Keratinocyte (primary cell): ENCODE measurements at regions not wholly inside any gene's neighbourhood (a gene's known extent, or its start where the extent isn't known, plus 50 kb on each side); places are given as distances from the start of the nearest gene placed in this dataset.

ENCODE experiments used
- DNase-seq: peaks from one replicate; pipeline ENCODE4 v3.0.0-alpha.2; 2011; ENCODE audit warnings: low read depth, missing footprints, low spot score
- FAIRE-seq: peaks from 2 replicates; lab custom pipeline; 2011; peaks lifted over from hg19 to GRCh38; lab: Jason Lieb, UNC
- H2AFZ ChIP-seq: 2 replicates; pipeline ENCODE4 v1.6.0; 2012; ENCODE audit warnings: low read length, control low read depth, inconsistent platforms; ENCODE audit not compliant: control insufficient read depth
- H3K27ac ChIP-seq: 2 replicates; pipeline ENCODE4 v1.5.1; 2011; ENCODE audit warnings: low read length; ENCODE audit not compliant: control insufficient read depth, insufficient read depth
- H3K27me3 ChIP-seq: 3 replicates; pipeline ENCODE4 v1.6.0; 2011; ENCODE audit warnings: low read length; ENCODE audit not compliant: control insufficient read depth, insufficient read depth; ENCODE audit errors: extremely low read depth
- H3K36me3 ChIP-seq, 2 experiments: 2 replicates in 1 of 2; 3 replicates in 1 of 2; pipeline ENCODE4 v1.5.1; 2011; ENCODE audit warnings: low read length in 2 of 2, mild to moderate bottlenecking in 1 of 2; ENCODE audit not compliant: control insufficient read depth in 2 of 2, insufficient read depth in 2 of 2; ENCODE audit errors: extremely low read depth in 1 of 2
- H3K4me1 ChIP-seq: 3 replicates; pipeline ENCODE4 v1.5.1; 2011; ENCODE audit warnings: low read length; ENCODE audit not compliant: control insufficient read depth, insufficient read depth; ENCODE audit errors: extremely low read depth
- H3K4me2 ChIP-seq: 3 replicates; pipeline ENCODE4 v1.6.0; 2011; ENCODE audit warnings: low read depth, low read length; ENCODE audit not compliant: control insufficient read depth, insufficient read depth; ENCODE audit errors: extremely low read depth
- H3K4me3 ChIP-seq, 3 experiments: fragments of 200-600 bp in 1 of 3; sonication (generic) in 1 of 3; 2 replicates in 2 of 3; 3 replicates in 1 of 3; pipeline ENCODE4 v1.5.1; 2011 to 2016; ENCODE audit warnings: low read length in 3 of 3, mild to moderate bottlenecking in 3 of 3, control low read depth in 2 of 3, inconsistent platforms in 1 of 3, low read depth in 1 of 3, mixed read lengths in 1 of 3, mixed run types in 1 of 3, moderate library complexity in 1 of 3; ENCODE audit not compliant: control insufficient read depth in 2 of 3, insufficient read depth in 2 of 3; ENCODE audit errors: extremely low read depth in 1 of 3
- H3K79me2 ChIP-seq: 2 replicates; pipeline ENCODE4 v1.6.0; 2012; ENCODE audit warnings: low read length; ENCODE audit not compliant: control insufficient read depth, insufficient read depth
- H3K9ac ChIP-seq: 3 replicates; pipeline ENCODE4 v1.6.0; 2011; ENCODE audit warnings: low read length; ENCODE audit not compliant: control insufficient read depth, insufficient read depth; ENCODE audit errors: extremely low read depth
- H3K9me1 ChIP-seq: 3 replicates; pipeline ENCODE4 v1.6.0; 2011; ENCODE audit warnings: low read length; ENCODE audit not compliant: control insufficient read depth, insufficient read depth; ENCODE audit errors: extremely low read depth
- H3K9me3 ChIP-seq: 2 replicates; pipeline ENCODE4 v1.5.1; 2012; ENCODE audit warnings: low read depth, low read length; ENCODE audit not compliant: control insufficient read depth
- H4K20me1 ChIP-seq: 3 replicates; pipeline ENCODE4 v1.6.0; 2011; ENCODE audit warnings: low read length; ENCODE audit not compliant: control insufficient read depth, insufficient read depth; ENCODE audit errors: extremely low read depth
- CTCF ChIP-seq, 3 experiments: IDR thresholded peaks in 1 of 3; conservative IDR thresholded peaks in 1 of 3; optimal IDR thresholded peaks in 1 of 3; 2 replicates in 2 of 3; 3 replicates in 1 of 3; pipeline versions ENCODE3 to v1.5.1; 2011; ENCODE audit warnings: low read length in 3 of 3, mild to moderate bottlenecking in 3 of 3, moderate library complexity in 2 of 3, control low read depth in 1 of 3, inconsistent platforms in 1 of 3; ENCODE audit not compliant: insufficient read depth in 2 of 3; ENCODE audit errors: extremely low read depth in 1 of 3
- EZH2 ChIP-seq: IDR thresholded peaks from one replicate; pipeline ENCODE4 v1.6.1; 2012; ENCODE audit warnings: inconsistent platforms, mild to moderate bottlenecking, low read length, moderate library complexity
- dilution Hi-C: fragments of 300-500 bp; cut with MboI; formaldehyde crosslinking; loops from one replicate; pipeline ENCODE4 v1.7.0; 2020; ENCODE audit warnings: low sequenced_read_pairs; ENCODE audit not compliant: extremely low pct_ligation_motif_present

- FAIRE-seq, result no peak
- TF ChIP-seq EZH2, result no peak
- TF ChIP-seq CTCF (optimal IDR thresholded peaks at IDR 0.05 in 1 of 3, IDR thresholded peaks at IDR 0.05 in 1 of 3, conservative IDR thresholded peaks at IDR 0.05 in 1 of 3; ENCODE audit: extremely low read depth in 1 of 3, insufficient read depth in 2 of 3, low read length in 3 of 3), result no peak
- Histone ChIP-seq H3K27me3 (no peaks in the 10 kb centered on the region), H3K79me2 (no peaks in the 10 kb centered on the region), H3K9ac (no peak overlapping the region), H2AFZ (no peak overlapping the region), H3K9me1 (no peaks in the 10 kb centered on the region), H3K9me3 (no peaks in the 10 kb centered on the region), H3K27ac (no peak overlapping the region), H3K4me3 (no peak overlapping the region), H4K20me1 (no peaks in the 10 kb centered on the region), H3K36me3 (no peaks in the 10 kb centered on the region), H3K4me2 (no peak overlapping the region), H3K4me1 (peaks cover 9% of the 10 kb centered on the region)
- no peak for DNase-seq
- dilution Hi-C loops, result loop anchor here (25.0 kb wide), 1 partner anchor 163 kb away; no protein-coding TSS in a partner anchor
Measured at GRCh38 chr17:33974276-33974675, 280.8 kb upstream of the CCL2 start.

DNA sequence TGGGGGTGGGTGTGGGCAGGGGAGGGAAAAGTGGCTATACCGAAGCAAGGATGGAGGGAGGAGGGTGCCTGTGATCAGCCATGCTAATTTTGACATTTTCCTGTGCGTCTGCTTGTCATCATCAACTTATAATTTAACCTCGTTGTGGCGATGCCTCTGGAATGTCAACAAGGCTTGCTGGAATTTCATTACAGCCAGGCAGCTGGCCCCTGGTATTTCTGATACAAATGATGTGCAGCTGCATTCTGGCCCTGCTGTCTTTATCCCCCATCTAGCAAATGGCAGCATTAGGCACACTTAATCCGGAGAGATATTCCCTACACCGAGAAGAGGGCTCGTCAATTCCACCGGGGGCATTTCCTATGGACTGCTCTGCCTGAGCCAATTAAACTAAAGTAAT lies 278.3 kb upstream of the CCL2 start:
- dilution Hi-C loops, result no loop called here
- TF ChIP-seq EZH2, result no peak
- TF ChIP-seq CTCF (optimal IDR thresholded peaks at IDR 0.05 in 1 of 3, IDR thresholded peaks at IDR 0.05 in 1 of 3, conservative IDR thresholded peaks at IDR 0.05 in 1 of 3; ENCODE audit: extremely low read depth in 1 of 3, insufficient read depth in 2 of 3, low read length in 3 of 3), result no peak
- Histone ChIP-seq H3K4me3 (no peak overlapping the region), H3K36me3 (no peaks in the 10 kb centered on the region), H3K9ac (no peak overlapping the region), H3K27ac (no peak overlapping the region), H2AFZ (no peak overlapping the region), H3K27me3 (no peaks in the 10 kb centered on the region), H3K4me2 (no peak overlapping the region), H3K79me2 (no peaks in the 10 kb centered on the region), H3K9me1 (no peaks in the 10 kb centered on the region), H3K4me1 (peaks cover 4% of the 10 kb centered on the region), H4K20me1 (no peaks in the 10 kb centered on the region), H3K9me3 (no peaks in the 10 kb centered on the region)
- FAIRE-seq (no peak), DNase-seq (no peak)
